ENCODE measurements at regions not wholly inside any gene's neighbourhood (a gene's known extent, or its start where the extent isn't known, plus 50 kb on each side); places are given as distances from the start of the nearest gene placed in this dataset.

- TF ChIP-seq EZH2phosphoT487 (conservative IDR thresholded peaks at IDR 0.05; ENCODE audit: low read length): no peak
- no peak for TF ChIP-seq CTCF (IDR thresholded peaks at IDR 0.05; ENCODE audit: insufficient read depth, low read length, poor library complexity, severe bottlenecking)
Measured at GRCh38 chr3:72279631-72280041, 494.7 kb upstream of the PROK2 start.

Measured in SU-DHL-6 (cell line).